Karpas-422 (cell line): ENCODE measurements at regions not wholly inside any gene's neighbourhood (a gene's known extent, or its start where the extent isn't known, plus 50 kb on each side); places are given as distances from the start of the nearest gene placed in this dataset.

Experiments used
- DNase-seq: peaks from one replicate; pipeline ENCODE4 v3.0.0-alpha.2; 2015
- H2AFZ ChIP-seq: fragments of 200-600 bp; sonication (generic); 2 replicates; pipeline ENCODE4 v1.6.1; 2014; ENCODE audit warnings: antibody characterized with exemption, low read length, mixed read lengths
- H3K27ac ChIP-seq: fragments of 200-600 bp; sonication (generic); 2 replicates; pipeline ENCODE4 v1.5.1; 2014; ENCODE audit warnings: mild to moderate bottlenecking, low read length, moderate library complexity
- H3K27me3 ChIP-seq: fragments of 200-600 bp; sonication (generic); 2 replicates; pipeline ENCODE4 v1.6.1; 2014; ENCODE audit warnings: low read length, mixed read lengths
- H3K36me3 ChIP-seq: fragments of 200-600 bp; sonication (generic); 2 replicates; pipeline ENCODE4 v1.6.1; 2014; ENCODE audit warnings: low read length, mixed read lengths; ENCODE audit not compliant: insufficient read depth
- H3K4me1 ChIP-seq: fragments of 200-600 bp; sonication (generic); 2 replicates; pipeline ENCODE4 v1.6.1; 2014; ENCODE audit warnings: mild to moderate bottlenecking, low read length, mixed read lengths
- H3K4me2 ChIP-seq: fragments of 200-600 bp; sonication (generic); 2 replicates; pipeline ENCODE4 v1.6.1; 2014; ENCODE audit warnings: low read length, low read depth, mild to moderate bottlenecking; ENCODE audit not compliant: poor library complexity, severe bottlenecking
- H3K4me3 ChIP-seq: fragments of 200-600 bp; sonication (generic); 2 replicates; pipeline ENCODE4 v1.5.1; 2014; ENCODE audit warnings: mild to moderate bottlenecking, antibody characterized with exemption, low read length, mixed read lengths
- H3K79me2 ChIP-seq: fragments of 200-600 bp; sonication (generic); 2 replicates; pipeline ENCODE4 v1.6.1; 2014; ENCODE audit warnings: mild to moderate bottlenecking, low read length, mixed read lengths
- H3K9ac ChIP-seq: fragments of 200-600 bp; sonication (generic); 2 replicates; pipeline ENCODE4 v1.6.0; 2014; ENCODE audit warnings: low read length
- H3K9me2 ChIP-seq: fragments of 200-600 bp; sonication (generic), shearing (Covaris generic); replicated peaks from 2 replicates; pipeline ENCODE4 v1.6.0; 2014; ENCODE audit warnings: mild to moderate bottlenecking, low read length, moderate library complexity; ENCODE audit not compliant: insufficient read depth
- H3K9me3 ChIP-seq: fragments of 300-700, 200-600 bp; sonication (generic); 2 replicates; pipeline ENCODE4 v1.6.1; 2014; ENCODE audit warnings: low read length, mixed read lengths
- H4K20me1 ChIP-seq: fragments of 200-600 bp; sonication (generic); 2 replicates; pipeline ENCODE4 v1.6.1; 2014; ENCODE audit warnings: mild to moderate bottlenecking, antibody characterized with exemption, low read length, low read depth; ENCODE audit not compliant: insufficient read depth

- Histone ChIP-seq H3K36me3 (no peaks in the 10 kb centered on the region), H3K27me3 (no peaks in the 10 kb centered on the region), H4K20me1 (no peaks in the 10 kb centered on the region), H3K4me2 (no peak overlapping the region), H3K9me2 (no peaks in the 10 kb centered on the region), H3K9me3 (peaks cover 7% of the 10 kb centered on the region; the same call in 1 of the 2 replicates), H3K4me3 (no peak overlapping the region), H2AFZ (no peak overlapping the region), H3K4me1 (no peaks in the 10 kb centered on the region), H3K79me2 (no peaks in the 10 kb centered on the region), H3K9ac (no peak overlapping the region), H3K27ac (no peak overlapping the region)
- no peak for DNase-seq
Observed at GRCh38 chr13:82627183-82627582, 1255.1 kb downstream of the SLITRK1 start.

- Histone ChIP-seq H4K20me1 (no peaks in the 10 kb centered on the region), H3K4me3 (no peak overlapping the region), H3K9me3 (peaks cover 9% of the 10 kb centered on the region; the same call in 1 of the 2 replicates)
Observed at GRCh38 chr13:82625717-82626116, 1256.6 kb downstream of the SLITRK1 start.

GRCh38 chr13:82615043-82615442 lies 1267.2 kb downstream of the SLITRK1 start:
- H3K36me3 ChIP-seq, result no peaks in the 10 kb centered on the region
- no peaks in the 10 kb centered on the region for H3K4me1 ChIP-seq
- no peak overlapping the region for H3K4me2 ChIP-seq
- H3K4me3 ChIP-seq, result no peak overlapping the region
- no peak overlapping the region for H3K27ac ChIP-seq
- no peak for DNase-seq
- 0 out of 2 replicates have a peak overlapping the region, but pooled peaks have one; percentile 27 for H2AFZ ChIP-seq
- no peak overlapping the region for H3K9ac ChIP-seq
- no peaks in the 10 kb centered on the region for H3K79me2 ChIP-seq
- H3K9me3 ChIP-seq, result peaks cover 9% of the 10 kb centered on the region; the same call in 1 of the 2 replicates
- H3K9me2 ChIP-seq, result no peaks in the 10 kb centered on the region
- H3K27me3 ChIP-seq, result no peaks in the 10 kb centered on the region
- no peaks in the 10 kb centered on the region for H4K20me1 ChIP-seq

More at GRCh38 chr13:82625717-82626116, 1256.6 kb downstream of the SLITRK1 start:
- Histone ChIP-seq H3K4me1 (no peaks in the 10 kb centered on the region), H3K79me2 (no peaks in the 10 kb centered on the region), H3K9me2 (no peaks in the 10 kb centered on the region), H3K36me3 (no peaks in the 10 kb centered on the region), H3K4me2 (no peak overlapping the region), H2AFZ (no peak overlapping the region), H3K9ac (no peak overlapping the region), H3K27me3 (no peaks in the 10 kb centered on the region), H3K27ac (no peak overlapping the region)
- no peak for DNase-seq

GRCh38 chr13:82614086-82614485 lies 1268.2 kb downstream of the SLITRK1 start:
- H4K20me1 ChIP-seq, result no peaks in the 10 kb centered on the region

GRCh38 chr13:82606008-82606407 lies 1276.3 kb downstream of the SLITRK1 start:
- no peaks in the 10 kb centered on the region for H4K20me1 ChIP-seq
- H3K4me3 ChIP-seq, result no peak overlapping the region
- no peak overlapping the region for H3K9ac ChIP-seq
- no peak overlapping the region for H2AFZ ChIP-seq
- no peaks in the 10 kb centered on the region for H3K27me3 ChIP-seq
- no peaks in the 10 kb centered on the region for H3K36me3 ChIP-seq
- H3K4me1 ChIP-seq, result no peaks in the 10 kb centered on the region
- no peak overlapping the region for H3K27ac ChIP-seq
- no peak overlapping the region for H3K4me2 ChIP-seq
- no peaks in the 10 kb centered on the region for H3K9me2 ChIP-seq
- H3K9me3 ChIP-seq, result peaks cover 27% of the 10 kb centered on the region
- H3K79me2 ChIP-seq, result no peaks in the 10 kb centered on the region
- no peak for DNase-seq

More at GRCh38 chr13:82614086-82614485, 1268.2 kb downstream of the SLITRK1 start:
- Histone ChIP-seq H3K4me3 (no peak overlapping the region), H3K4me2 (no peak overlapping the region), H3K4me1 (no peaks in the 10 kb centered on the region), H3K79me2 (no peaks in the 10 kb centered on the region), H3K9me2 (no peaks in the 10 kb centered on the region), H3K27ac (no peak overlapping the region), H3K27me3 (no peaks in the 10 kb centered on the region), H3K9me3 (peaks cover 13% of the 10 kb centered on the region; the same call in 1 of the 2 replicates), H2AFZ (no peak overlapping the region), H3K9ac (no peak overlapping the region), H3K36me3 (no peaks in the 10 kb centered on the region)
- no peak for DNase-seq

- Histone ChIP-seq H3K9ac (no peak overlapping the region), H3K4me1 (no peaks in the 10 kb centered on the region), H3K9me3 (peaks cover 17% of the 10 kb centered on the region), H4K20me1 (no peaks in the 10 kb centered on the region), H2AFZ (no peak overlapping the region), H3K4me3 (no peak overlapping the region), H3K27ac (no peak overlapping the region), H3K27me3 (no peaks in the 10 kb centered on the region), H3K36me3 (no peaks in the 10 kb centered on the region), H3K9me2 (no peaks in the 10 kb centered on the region), H3K4me2 (no peak overlapping the region), H3K79me2 (no peaks in the 10 kb centered on the region)
- DNase-seq, result no peak
Observed at GRCh38 chr13:82597747-82598146, 1284.5 kb downstream of the SLITRK1 start.

- Histone ChIP-seq H3K79me2 (no peaks in the 10 kb centered on the region), H4K20me1 (no peaks in the 10 kb centered on the region), H3K9ac (no peak overlapping the region), H3K9me2 (no peaks in the 10 kb centered on the region), H3K27me3 (no peaks in the 10 kb centered on the region), H2AFZ (no peak overlapping the region), H3K27ac (no peak overlapping the region), H3K4me1 (no peaks in the 10 kb centered on the region), H3K9me3 (peaks cover 13% of the 10 kb centered on the region), H3K4me2 (no peak overlapping the region), H3K36me3 (no peaks in the 10 kb centered on the region), H3K4me3 (no peak overlapping the region)
- no peak for DNase-seq
Observed at GRCh38 chr13:82593239-82593638, 1289.0 kb downstream of the SLITRK1 start.

- Histone ChIP-seq H3K9ac (no peak overlapping the region), H3K4me1 (no peaks in the 10 kb centered on the region), H3K27me3 (no peaks in the 10 kb centered on the region), H3K4me2 (no peak overlapping the region), H3K79me2 (no peaks in the 10 kb centered on the region), H3K36me3 (no peaks in the 10 kb centered on the region), H3K4me3 (no peak overlapping the region), H3K27ac (no peak overlapping the region), H3K9me3 (peaks cover 7% of the 10 kb centered on the region), H3K9me2 (no peaks in the 10 kb centered on the region), H2AFZ (no peak overlapping the region; the same call in 1 of the 2 replicates), H4K20me1 (no peaks in the 10 kb centered on the region)
- DNase-seq, result no peak
Observed at GRCh38 chr13:82571653-82572052, 1310.6 kb downstream of the SLITRK1 start.

GRCh38 chr13:82569581-82569980 lies 1312.7 kb downstream of the SLITRK1 start:
- H3K27me3 ChIP-seq, result no peaks in the 10 kb centered on the region

More at GRCh38 chr13:82569581-82569980, 1312.7 kb downstream of the SLITRK1 start:
- no peak overlapping the region for H3K4me3 ChIP-seq
- H3K4me1 ChIP-seq, result no peaks in the 10 kb centered on the region
- no peak overlapping the region for H3K9ac ChIP-seq
- no peak overlapping the region for H3K4me2 ChIP-seq
- no peaks in the 10 kb centered on the region for H4K20me1 ChIP-seq
- no peaks in the 10 kb centered on the region for H3K79me2 ChIP-seq
- no peak overlapping the region for H3K27ac ChIP-seq
- no peak overlapping the region for H2AFZ ChIP-seq
- no peaks in the 10 kb centered on the region for H3K36me3 ChIP-seq
- no peak for DNase-seq
- H3K9me2 ChIP-seq, result no peaks in the 10 kb centered on the region
- H3K9me3 ChIP-seq, result peaks cover 11% of the 10 kb centered on the region; the same call in 1 of the 2 replicates
